GM23338 (cell line): ENCODE measurements at regions not wholly inside any gene's neighbourhood (a gene's known extent, or its start where the extent isn't known, plus 50 kb on each side); places are given as distances from the start of the nearest gene placed in this dataset.

Source experiments
- CREB1 ChIP-seq: fragments of 250-450 bp; sonication (Bioruptor Pico); IDR thresholded peaks from 2 replicates; pipeline ENCODE4 v1.5.0; 2020; ENCODE audit warnings: low read depth, mild to moderate bottlenecking, moderate library complexity
- EZH2 ChIP-seq: fragments of 200-600 bp; sonication (generic); IDR thresholded peaks from one replicate; pipeline ENCODE4 v1.8.0; 2017; ENCODE audit warnings: antibody characterized with exemption, mild to moderate bottlenecking, low read depth; ENCODE audit not compliant: unreplicated experiment
- EZH2phosphoT487 ChIP-seq: fragments of 200-600 bp; sonication (generic); IDR thresholded peaks from one replicate; pipeline ENCODE4 v1.8.1; 2018; ENCODE audit warnings: antibody characterized with exemption; ENCODE audit not compliant: unreplicated experiment
- NANOG ChIP-seq: IDR thresholded peaks from 2 replicates; pipeline ENCODE4 v1.6.1; 2016; ENCODE audit warnings: antibody characterized with exemption, borderline replicate concordance
- POLR2AphosphoS5 ChIP-seq: IDR thresholded peaks from 2 replicates; pipeline ENCODE4 v1.6.1; 2016; ENCODE audit warnings: antibody characterized with exemption, low read depth
- STAT1 ChIP-seq: IDR thresholded peaks from one replicate; pipeline ENCODE4 v1.6.1; 2016; ENCODE audit warnings: antibody characterized with exemption; ENCODE audit not compliant: unreplicated experiment
- ZNF114 ChIP-seq: fragments of 250-450 bp; sonication (Bioruptor Pico); IDR thresholded peaks from 2 replicates; pipeline ENCODE4 v1.5.0; 2020; ENCODE audit warnings: mild to moderate bottlenecking, moderate library complexity
- ZNF331 ChIP-seq: fragments of 250-450 bp; sonication (Bioruptor Pico); IDR thresholded peaks from 2 replicates; pipeline ENCODE4 v1.5.0; 2020; ENCODE audit warnings: low read depth, mild to moderate bottlenecking, moderate library complexity
- TF ChIP-seq, protein P1 (sequence below): IDR thresholded peaks from 2 replicates; pipeline ENCODE4 v1.6.1; 2016; ENCODE audit warnings: antibody characterized with exemption
- TF ChIP-seq, protein P2 (sequence below), 2 experiments: fragments of 200-600 bp in 1 of 2; sonication (generic) in 1 of 2; conservative IDR thresholded peaks; 2 replicates each; pipeline versions ENCODE4 v1.5.1 to v1.6.1; 2016 to 2017; ENCODE audit warnings: antibody characterized with exemption in 2 of 2, low read depth in 2 of 2, mild to moderate bottlenecking in 2 of 2, moderate library complexity in 1 of 2
- TF ChIP-seq, protein P3 (sequence below): IDR thresholded peaks from one replicate; pipeline ENCODE4 v1.6.1; 2018; ENCODE audit warnings: antibody characterized with exemption; ENCODE audit not compliant: unreplicated experiment

DNA sequence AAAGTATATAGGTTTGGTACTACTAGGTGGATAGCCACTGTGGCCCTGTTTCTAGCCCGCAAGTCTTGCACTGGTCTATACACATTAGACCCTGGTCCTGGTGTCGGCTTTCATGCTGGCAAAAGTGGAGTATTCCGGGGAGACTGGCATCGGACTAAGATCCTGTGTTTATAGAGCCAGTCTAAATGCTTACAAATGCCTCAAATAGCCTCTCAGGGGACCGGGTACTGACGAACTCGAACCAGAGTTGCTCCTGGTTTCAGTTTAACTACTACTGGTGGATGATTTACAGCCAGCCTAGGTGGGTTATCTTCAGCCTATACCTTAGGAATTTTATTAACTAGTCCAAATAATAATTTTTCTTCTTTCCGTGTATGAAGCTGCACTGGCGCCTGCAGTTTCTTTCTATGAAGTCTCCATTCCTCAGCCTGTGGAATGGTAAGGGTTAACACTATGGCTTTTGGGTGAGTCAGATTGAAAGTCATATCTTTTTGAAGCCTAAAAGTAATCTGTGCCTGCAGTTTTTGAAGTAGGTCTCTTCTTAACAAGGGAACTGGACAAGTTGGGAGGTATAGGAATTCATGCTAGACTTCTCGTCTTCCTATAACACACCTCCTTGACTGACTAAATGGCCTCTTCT, 51.3 kb downstream of the OR10H4 start:
- TF ChIP-seq EZH2 (no peak), POLR2AphosphoS5 (no peak), ZNF114 (no peak), ZNF331 (CRISPR knock-in tag) (no peak), CREB1 (CRISPR knock-in tag) (no peak), EZH2phosphoT487 (no peak), NANOG (no peak), STAT1 (no peak)
- TF ChIP-seq, protein P1, sequence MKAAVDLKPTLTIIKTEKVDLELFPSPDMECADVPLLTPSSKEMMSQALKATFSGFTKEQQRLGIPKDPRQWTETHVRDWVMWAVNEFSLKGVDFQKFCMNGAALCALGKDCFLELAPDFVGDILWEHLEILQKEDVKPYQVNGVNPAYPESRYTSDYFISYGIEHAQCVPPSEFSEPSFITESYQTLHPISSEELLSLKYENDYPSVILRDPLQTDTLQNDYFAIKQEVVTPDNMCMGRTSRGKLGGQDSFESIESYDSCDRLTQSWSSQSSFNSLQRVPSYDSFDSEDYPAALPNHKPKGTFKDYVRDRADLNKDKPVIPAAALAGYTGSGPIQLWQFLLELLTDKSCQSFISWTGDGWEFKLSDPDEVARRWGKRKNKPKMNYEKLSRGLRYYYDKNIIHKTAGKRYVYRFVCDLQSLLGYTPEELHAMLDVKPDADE = no peak
- TF ChIP-seq, protein P2, sequence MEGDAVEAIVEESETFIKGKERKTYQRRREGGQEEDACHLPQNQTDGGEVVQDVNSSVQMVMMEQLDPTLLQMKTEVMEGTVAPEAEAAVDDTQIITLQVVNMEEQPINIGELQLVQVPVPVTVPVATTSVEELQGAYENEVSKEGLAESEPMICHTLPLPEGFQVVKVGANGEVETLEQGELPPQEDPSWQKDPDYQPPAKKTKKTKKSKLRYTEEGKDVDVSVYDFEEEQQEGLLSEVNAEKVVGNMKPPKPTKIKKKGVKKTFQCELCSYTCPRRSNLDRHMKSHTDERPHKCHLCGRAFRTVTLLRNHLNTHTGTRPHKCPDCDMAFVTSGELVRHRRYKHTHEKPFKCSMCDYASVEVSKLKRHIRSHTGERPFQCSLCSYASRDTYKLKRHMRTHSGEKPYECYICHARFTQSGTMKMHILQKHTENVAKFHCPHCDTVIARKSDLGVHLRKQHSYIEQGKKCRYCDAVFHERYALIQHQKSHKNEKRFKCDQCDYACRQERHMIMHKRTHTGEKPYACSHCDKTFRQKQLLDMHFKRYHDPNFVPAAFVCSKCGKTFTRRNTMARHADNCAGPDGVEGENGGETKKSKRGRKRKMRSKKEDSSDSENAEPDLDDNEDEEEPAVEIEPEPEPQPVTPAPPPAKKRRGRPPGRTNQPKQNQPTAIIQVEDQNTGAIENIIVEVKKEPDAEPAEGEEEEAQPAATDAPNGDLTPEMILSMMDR (conservative IDR thresholded peaks at IDR 0.05; ENCODE audit: low read depth in 2 of 2) = no peak
- TF ChIP-seq, protein P3, sequence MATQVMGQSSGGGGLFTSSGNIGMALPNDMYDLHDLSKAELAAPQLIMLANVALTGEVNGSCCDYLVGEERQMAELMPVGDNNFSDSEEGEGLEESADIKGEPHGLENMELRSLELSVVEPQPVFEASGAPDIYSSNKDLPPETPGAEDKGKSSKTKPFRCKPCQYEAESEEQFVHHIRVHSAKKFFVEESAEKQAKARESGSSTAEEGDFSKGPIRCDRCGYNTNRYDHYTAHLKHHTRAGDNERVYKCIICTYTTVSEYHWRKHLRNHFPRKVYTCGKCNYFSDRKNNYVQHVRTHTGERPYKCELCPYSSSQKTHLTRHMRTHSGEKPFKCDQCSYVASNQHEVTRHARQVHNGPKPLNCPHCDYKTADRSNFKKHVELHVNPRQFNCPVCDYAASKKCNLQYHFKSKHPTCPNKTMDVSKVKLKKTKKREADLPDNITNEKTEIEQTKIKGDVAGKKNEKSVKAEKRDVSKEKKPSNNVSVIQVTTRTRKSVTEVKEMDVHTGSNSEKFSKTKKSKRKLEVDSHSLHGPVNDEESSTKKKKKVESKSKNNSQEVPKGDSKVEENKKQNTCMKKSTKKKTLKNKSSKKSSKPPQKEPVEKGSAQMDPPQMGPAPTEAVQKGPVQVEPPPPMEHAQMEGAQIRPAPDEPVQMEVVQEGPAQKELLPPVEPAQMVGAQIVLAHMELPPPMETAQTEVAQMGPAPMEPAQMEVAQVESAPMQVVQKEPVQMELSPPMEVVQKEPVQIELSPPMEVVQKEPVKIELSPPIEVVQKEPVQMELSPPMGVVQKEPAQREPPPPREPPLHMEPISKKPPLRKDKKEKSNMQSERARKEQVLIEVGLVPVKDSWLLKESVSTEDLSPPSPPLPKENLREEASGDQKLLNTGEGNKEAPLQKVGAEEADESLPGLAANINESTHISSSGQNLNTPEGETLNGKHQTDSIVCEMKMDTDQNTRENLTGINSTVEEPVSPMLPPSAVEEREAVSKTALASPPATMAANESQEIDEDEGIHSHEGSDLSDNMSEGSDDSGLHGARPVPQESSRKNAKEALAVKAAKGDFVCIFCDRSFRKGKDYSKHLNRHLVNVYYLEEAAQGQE = no peak
